ELF-1 (cell line): ENCODE measurements at regions not wholly inside any gene's neighbourhood (a gene's known extent, or its start where the extent isn't known, plus 50 kb on each side); places are given as distances from the start of the nearest gene placed in this dataset.

Source experiments
- DNase-seq: peaks from one replicate; pipeline ENCODE4 v3.0.0-alpha.2; 2016; ENCODE audit warnings: low read depth, low spot score

DNA sequence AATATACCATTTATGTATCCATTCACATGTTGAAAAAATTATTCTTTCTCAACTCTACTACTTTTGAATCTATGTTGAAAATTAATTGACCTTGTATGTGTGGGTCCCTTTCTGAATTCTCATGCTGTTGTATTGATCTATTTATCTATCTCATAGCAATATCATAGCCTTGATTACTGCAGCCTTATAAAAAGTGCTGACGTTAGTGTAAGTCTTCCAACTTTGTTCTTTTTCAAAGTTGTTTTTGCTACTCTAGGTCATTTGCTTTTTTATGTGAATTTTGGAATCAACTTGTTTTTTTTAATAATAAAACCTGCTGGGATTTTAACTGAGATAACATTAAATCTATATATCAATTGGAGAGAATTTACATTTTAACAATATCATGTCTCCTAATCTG is 52.2 kb upstream of the PAX3 start:
- DNase-seq, result no peak

DNA sequence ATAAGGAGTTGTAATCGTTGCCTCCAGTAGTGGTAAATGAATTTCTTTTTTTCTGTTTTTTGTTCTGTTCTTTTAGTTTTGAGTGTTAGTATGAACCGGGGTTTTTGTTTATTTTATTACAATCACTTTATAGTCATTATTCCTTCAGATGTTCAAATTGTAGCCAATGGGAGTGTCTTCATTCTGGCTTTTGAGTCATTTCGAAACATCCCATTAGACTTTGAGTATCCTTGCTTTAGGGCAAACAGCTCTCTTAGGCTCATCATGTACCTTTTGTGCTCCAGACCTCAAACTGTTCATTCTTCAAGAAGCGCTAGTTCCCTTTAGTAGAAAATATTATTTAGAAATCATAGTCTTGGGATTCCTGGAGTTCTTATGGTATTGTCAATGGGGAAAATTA is 54.2 kb upstream of the PAX3 start:
- DNase-seq, result no peak

DNA sequence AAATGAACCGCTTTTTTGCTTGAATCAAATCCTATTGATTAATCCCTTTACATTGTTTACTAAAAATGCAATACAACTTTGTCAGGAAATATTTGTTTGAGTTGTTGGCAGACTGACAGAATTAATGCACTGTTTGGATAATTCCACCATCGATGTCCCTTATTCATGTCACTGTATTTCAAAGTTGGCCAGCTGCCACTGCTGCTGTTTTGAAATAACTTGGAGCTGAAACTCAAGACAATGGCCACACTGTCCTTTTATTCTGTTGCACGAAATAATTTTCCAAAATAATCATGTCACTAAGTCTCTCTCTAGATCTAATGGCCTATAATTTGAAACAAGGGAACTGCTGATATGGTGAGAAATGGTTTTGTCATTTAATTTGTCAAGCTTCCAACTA is 55.2 kb upstream of the PAX3 start:
- DNase-seq, result no peak

DNA sequence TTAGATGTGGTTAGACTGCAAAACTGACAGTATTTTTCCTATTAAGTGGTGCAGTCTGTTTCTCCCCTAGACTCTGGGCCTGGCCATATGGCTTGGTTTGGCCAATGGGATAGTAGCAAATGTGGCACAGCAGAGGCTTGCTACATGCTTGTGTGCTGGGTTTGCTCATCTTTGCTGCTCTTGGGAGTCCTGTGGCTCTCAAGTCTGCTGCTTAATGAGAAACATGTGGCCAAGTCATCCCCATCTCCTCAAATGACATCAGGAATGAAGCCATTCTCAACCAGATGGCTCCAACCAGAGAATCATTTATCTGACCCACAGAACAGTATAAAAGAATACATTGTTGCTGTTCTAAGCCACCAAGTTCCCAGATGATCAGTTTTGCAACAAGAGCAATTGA is 57.1 kb upstream of the PAX3 start:
- DNase-seq, result no peak

DNA sequence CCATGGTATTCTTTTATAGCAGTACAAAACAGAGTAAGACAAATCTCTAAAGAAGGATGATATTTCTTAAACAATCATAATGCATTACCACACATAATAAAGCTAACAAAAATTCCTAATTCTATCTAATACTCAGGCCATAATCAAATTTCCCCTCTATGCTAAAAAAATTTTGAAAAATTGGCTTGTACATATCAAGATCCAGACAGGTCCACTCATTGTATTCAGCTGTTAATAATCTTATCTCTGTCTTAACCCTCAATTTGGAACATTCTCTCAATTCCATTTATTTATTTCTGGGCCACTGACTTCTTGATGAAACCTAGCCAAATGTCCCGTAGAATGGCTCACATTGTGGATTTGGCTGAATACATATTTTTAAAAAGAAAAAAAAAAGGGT is 59.1 kb upstream of the PAX3 start:
- DNase-seq, result no peak

DNA sequence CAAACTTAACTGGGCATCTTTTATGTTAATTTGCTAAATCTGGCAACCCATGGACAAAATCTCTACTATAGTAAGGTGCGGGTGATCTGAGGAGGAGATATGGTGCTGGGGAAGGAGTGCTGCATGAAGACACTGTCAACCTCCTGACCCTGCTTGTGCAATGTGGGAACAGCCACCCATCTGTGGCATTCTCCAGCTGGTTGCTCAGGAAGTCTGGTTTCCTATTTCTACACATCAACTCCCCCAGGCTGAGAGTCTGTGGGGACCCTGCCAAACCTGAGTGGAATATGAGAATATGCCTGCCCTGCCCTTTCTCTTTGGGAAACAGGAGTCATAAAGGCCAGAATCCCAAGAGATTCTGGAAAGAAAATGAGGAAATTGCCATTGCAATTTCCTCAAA is 60.1 kb upstream of the PAX3 start:
- DNase-seq, result no peak

DNA sequence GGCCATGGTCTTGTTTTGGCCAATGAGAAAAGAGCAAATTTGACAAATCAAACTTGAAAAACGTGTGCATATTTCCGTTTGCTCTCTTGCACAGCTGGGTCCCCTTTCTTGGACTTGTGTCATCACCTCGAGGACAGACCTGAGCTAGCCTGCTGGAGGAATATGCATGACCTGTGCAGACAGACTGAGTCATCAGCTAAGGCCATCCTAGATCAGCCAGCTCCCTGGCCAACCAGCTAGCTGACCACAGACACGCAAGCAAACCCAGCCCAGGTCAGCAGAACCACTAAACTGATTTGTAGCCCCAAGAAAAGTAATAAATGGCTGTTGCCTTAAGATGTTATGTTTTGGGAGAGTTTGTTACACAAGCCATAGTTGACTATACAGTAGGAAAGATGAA is 61.3 kb upstream of the PAX3 start:
- DNase-seq, result no peak

DNA sequence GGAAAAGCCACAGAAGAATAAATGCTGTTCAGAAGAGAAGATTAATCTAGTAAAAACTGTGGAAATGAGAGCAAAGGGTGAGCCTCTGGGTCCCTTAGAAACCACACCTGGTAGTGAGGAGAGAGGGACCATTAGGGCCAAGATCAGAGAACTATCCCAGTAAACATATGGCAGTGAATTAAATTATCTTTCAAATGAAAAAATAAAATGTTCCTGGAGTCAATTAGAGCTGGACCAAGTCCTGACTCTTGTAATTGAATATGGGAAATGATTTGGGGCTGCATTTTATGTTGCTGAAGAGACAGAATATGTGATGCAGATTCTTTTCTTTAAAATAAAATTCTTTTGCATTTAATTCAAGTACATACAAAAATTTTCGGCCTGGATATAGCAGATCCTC is 62.2 kb upstream of the PAX3 start:
- no peak for DNase-seq

DNA sequence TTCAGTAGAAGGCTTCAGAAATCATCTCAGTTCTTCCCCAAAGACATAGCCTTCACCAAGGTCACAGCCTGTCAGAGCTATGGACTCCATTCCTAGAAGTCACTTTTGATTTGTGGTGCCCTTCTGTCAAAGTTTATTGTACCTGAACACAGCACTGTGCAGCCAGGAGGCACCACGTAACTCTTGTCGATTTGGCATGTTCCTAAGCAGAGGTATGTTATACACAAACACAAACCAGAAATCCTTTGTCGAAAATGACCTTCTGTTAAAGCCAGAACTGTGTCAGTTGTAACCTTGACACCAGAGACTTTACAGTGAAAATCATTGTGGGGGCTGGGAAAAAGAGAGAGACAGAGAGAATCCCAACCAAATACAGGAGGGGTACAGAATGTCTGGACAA is 62.6 kb upstream of the SGPP2 start:
- DNase-seq, result no peak

DNA sequence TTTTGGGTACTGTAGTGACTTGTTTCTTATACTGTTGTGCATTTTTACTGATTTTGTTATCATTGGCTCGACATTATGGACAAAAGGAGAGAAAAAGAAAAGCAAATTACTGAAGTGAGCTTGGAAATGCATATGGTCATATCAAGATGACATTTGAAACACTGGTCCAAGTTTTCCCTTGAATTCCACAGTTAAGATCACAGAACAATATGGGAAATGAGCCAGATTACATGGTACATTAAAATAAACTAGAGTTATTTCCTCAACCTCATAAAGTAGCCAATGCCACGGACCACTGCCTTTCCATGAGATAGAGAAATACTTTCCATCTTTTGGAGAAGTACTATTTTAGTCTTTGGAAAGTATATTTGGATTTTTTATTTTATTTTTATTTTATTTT is 62.0 kb upstream of the SGPP2 start:
- DNase-seq, result no peak

DNA sequence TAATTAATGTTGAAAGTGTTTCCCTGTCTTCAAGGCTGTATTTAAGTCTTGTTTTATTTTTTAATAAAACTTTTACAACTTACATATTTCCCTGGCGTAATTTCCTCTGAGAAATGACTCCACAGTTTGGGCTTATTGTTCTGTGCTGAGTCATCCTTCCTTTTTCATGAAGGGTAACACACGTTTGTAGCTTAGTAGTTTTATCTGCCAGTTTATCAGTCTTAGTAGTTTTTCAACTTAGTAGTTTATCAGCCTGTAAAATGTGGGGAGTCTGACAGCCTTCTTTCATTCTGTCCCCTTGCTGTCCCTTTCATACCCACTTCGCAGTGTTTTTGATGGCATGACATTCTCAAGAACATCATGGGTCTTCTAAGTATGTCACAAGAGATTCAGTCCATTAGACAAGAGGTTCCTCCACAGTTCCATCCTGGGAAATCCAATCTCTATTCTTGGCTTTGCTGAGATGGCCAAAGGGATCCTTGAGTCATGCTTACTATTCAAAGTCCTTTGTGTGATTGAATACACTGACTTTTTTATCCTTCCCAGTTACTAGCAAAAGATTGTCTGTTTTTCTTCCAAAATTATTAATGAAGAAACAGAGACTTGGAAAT is 60.0 kb upstream of the SGPP2 start:
- DNase-seq, result no peak

DNA sequence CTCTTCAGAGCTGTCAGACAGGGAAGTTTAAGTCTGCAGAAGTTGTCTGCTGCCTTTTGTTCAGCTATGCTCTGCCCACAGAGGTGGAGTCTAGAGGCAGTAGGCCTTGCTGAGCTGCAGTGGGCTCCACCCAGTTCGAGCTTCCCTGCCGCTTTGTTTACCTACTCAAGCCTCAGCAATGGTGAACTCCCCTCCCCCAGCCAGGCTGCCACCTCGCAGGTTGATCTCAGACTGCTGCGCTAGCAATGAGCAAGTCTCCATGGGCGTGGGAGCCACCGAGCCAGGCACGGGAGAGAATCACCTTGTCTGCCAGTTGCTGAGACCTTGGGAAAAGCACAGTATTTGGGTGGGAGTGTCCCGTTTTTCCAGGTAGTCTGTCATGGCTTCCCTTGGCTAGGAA is 56.1 kb upstream of the SGPP2 start:
- peak; percentile 68 for DNase-seq

DNA sequence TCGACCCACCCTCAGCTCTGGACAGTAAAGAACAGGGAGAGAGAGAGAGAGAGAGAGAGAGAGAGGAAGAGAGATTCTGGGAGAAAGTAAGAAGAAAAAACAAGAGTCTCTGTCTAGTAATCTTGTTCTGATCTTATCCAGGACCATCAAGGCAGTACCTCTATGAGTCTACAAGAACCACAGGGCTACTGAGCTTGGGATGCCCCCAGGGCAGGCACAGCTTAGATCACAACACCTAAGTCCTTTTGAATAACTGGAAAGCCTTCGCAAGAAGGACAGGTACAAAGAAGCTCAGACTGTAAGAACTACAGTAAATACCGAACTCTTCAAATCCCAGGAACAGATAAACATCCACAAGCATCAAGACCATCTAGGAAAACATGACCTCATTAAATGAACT is 51.4 kb upstream of the SGPP2 start:
- peak; percentile 52 for DNase-seq
